MCF 10A (cell line): ENCODE measurements at regions not wholly inside any gene's neighbourhood (a gene's known extent, or its start where the extent isn't known, plus 50 kb on each side); places are given as distances from the start of the nearest gene placed in this dataset.

Source experiments
- BruUV-seq: library from RNA; stranded (reverse); fragments of 400-500 nt; replicated peaks from 2 replicates; lab custom pipeline; 2021; lab: Mats Ljungman, UMichigan
- CTCF ChIA-PET: fragments of 300-600 bp; sonication (Branson Sonifier 250); formaldehyde crosslinking; extraction: SDS; loops from one replicate; lab custom pipeline; 2021; ENCODE audit warnings: antibody characterized with exemption, inconsistent platforms; lab: Yijun Ruan, JAX
- POLR2A ChIA-PET: fragments of 300-600, 350-650 bp; sonication (Branson Sonifier 250); formaldehyde crosslinking; extraction: SDS; loops from one replicate; lab custom pipeline; 2020; ENCODE audit warnings: antibody characterized with exemption, inconsistent platforms; lab: Yijun Ruan, JAX
- DNase-seq: peaks from one replicate; pipeline ENCODE4 v3.0.0-alpha.2; 2018; ENCODE audit not compliant: unreplicated experiment
- H3K27ac Mint-ChIP-seq: one replicate; pipeline ENCODE4 v1.8.0; 2022; ENCODE audit warnings: mild to moderate bottlenecking, low read depth, mixed read lengths; ENCODE audit not compliant: unreplicated experiment
- H3K27me3 Mint-ChIP-seq: one replicate; pipeline ENCODE4 v1.8.0; 2022; ENCODE audit warnings: mixed read lengths; ENCODE audit not compliant: insufficient read depth, unreplicated experiment
- H3K36me3 Mint-ChIP-seq: one replicate; pipeline ENCODE4 v1.8.0; 2022; ENCODE audit warnings: mild to moderate bottlenecking, moderate library complexity, mixed read lengths; ENCODE audit not compliant: insufficient read depth, unreplicated experiment
- H3K4me1 Mint-ChIP-seq: one replicate; pipeline ENCODE4 v1.8.0; 2022; ENCODE audit warnings: mixed read lengths; ENCODE audit not compliant: insufficient read depth, unreplicated experiment
- H3K4me3 Mint-ChIP-seq: one replicate; pipeline ENCODE4 v1.8.0; 2022; ENCODE audit warnings: mild to moderate bottlenecking, moderate library complexity, mixed read lengths; ENCODE audit not compliant: unreplicated experiment
- H3K9me3 Mint-ChIP-seq: one replicate; pipeline ENCODE4 v1.8.0; 2022; ENCODE audit warnings: mixed read lengths; ENCODE audit not compliant: unreplicated experiment
- CTCF ChIP-seq: fragments of 200-600 bp; IDR thresholded peaks from one replicate; pipeline ENCODE4 v1.8.0; 2022; ENCODE audit warnings: antibody characterized with exemption, mild to moderate bottlenecking; ENCODE audit not compliant: unreplicated experiment
- intact Hi-C: fragments of 100-400 bp; cut with micrococcal nuclease; formaldehyde crosslinking; loops from 2 replicates; pipeline ENCODE4 v1.14.1; 2022

DNA sequence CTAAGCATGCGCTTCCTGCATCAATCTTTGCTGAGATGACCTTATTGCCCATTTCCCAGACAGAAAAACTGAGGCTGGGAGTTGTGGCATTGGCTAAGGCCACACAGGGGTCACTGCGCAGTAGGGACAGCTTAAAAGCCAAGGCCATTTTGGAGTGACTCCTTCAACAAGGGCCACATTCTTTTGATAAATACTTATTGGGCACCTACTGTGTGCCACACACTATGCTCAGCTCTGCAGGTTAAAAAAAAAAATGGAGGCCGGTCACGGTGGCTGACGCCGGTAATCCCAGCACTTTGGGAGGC lies 108.6 kb downstream of the CEBPB start:
- Mint-ChIP-seq H3K4me3 (no peak overlapping the region), H3K9me3 (peaks cover 10% of the 10 kb centered on the region), H3K36me3 (no peaks in the 10 kb centered on the region), H3K27me3 (no peaks in the 10 kb centered on the region), H3K4me1 (peaks cover 10% of the 10 kb centered on the region), H3K27ac (no peak overlapping the region)
- intact Hi-C loops: no loop called here
- no peak for DNase-seq
- no peak for TF ChIP-seq CTCF
- no TSS peak for BruUV-seq
- ChIA-PET POLR2A (no interaction called here), CTCF (no interaction called here)

DNA sequence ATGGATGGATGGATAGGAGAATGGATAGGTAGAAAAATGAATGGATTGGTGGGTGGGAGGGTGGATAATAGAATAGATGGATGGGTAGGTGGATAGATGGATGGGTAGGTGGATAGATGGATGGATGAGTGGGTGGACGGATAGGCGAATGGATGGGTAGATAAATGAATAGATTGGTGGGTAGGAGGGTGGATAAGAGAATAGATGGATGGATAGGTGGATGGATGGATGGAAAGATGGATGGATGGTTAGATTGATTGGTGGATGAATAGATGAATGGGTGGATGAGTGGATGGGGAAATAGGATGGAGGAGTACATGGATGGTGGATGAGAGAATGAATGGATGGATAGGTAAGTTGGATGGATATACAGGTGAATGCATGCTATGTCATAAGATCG lies 110.5 kb downstream of the CEBPB start:
- CTCF ChIA-PET: no interaction called here
- Mint-ChIP-seq H3K9me3 (peaks cover 10% of the 10 kb centered on the region), H3K4me1 (peaks cover 24% of the 10 kb centered on the region), H3K4me3 (no peak overlapping the region), H3K27me3 (no peaks in the 10 kb centered on the region), H3K27ac (no peak overlapping the region), H3K36me3 (no peaks in the 10 kb centered on the region)
- intact Hi-C loops: loop anchor here (10.0 kb wide), 1 partner anchor 164 kb away; no protein-coding TSS in a partner anchor
- POLR2A ChIA-PET: no interaction called here
- TF ChIP-seq CTCF: no peak
- BruUV-seq: no TSS peak
- no peak for DNase-seq

GRCh38 chr20:50301712-50302111 lies 111.1 kb downstream of the CEBPB start:
- Mint-ChIP-seq H3K36me3 (no peaks in the 10 kb centered on the region), H3K4me1 (peaks cover 29% of the 10 kb centered on the region), H3K4me3 (no peak overlapping the region), H3K27ac (no peak overlapping the region), H3K9me3 (peaks cover 10% of the 10 kb centered on the region), H3K27me3 (no peaks in the 10 kb centered on the region)
- DNase-seq: no peak
- ChIA-PET CTCF (no interaction called here), POLR2A (no interaction called here)
- no TSS peak for BruUV-seq
- intact Hi-C loops: loop anchor here (10.0 kb wide), 1 partner anchor 163 kb away; no protein-coding TSS in a partner anchor
- no peak for TF ChIP-seq CTCF

DNA sequence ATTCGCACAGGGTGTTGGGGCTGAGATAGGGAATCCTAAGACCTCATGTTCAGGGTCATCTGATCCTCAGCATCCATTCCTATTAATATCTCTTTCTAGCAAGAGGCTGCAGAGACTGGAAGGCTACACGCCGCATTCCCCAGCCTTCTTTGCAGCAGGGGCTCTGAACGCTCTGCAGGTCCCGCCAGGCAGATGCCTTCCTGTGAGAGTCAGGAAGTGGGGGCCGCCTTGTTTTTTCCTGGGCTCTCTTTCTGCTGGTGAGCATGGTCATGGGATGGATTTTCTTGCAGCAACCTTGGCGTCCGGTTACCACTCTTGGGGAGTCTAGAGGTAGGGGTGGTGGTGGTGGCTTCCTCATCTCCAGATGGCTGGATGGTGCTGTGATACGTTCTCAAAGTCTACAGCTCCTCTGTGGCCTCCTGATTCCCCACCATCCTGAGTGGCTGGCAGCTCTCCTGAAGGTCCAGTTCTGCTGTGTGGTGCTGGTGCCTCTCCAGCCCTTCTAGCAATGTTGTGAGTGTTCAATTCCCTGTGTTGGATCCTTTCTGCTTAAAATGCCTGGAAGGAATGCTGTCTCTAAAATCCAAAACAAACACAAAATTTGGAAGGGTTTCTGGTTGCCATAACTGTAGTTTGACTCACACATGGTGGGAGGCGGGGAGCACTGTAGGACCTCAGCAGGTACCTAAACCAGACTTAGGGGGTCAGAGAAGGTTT lies 111.9 kb downstream of the CEBPB start:
- H3K4me1 Mint-ChIP-seq: peaks cover 31% of the 10 kb centered on the region
- H3K4me3 Mint-ChIP-seq: no peak overlapping the region
- no peaks in the 10 kb centered on the region for H3K27me3 Mint-ChIP-seq
- no peak overlapping the region for H3K27ac Mint-ChIP-seq
- no TSS peak for BruUV-seq
- H3K9me3 Mint-ChIP-seq: peaks cover 10% of the 10 kb centered on the region
- no peak for TF ChIP-seq CTCF
- no peak for DNase-seq
- CTCF ChIA-PET: no interaction called here
- POLR2A ChIA-PET: no interaction called here
- no peaks in the 10 kb centered on the region for H3K36me3 Mint-ChIP-seq
- intact Hi-C loops: loop anchor here (10.0 kb wide), 1 partner anchor 162 kb away; no protein-coding TSS in a partner anchor
